Neural crest cell (in vitro differentiated cells): ENCODE measurements at regions not wholly inside any gene's neighbourhood (a gene's known extent, or its start where the extent isn't known, plus 50 kb on each side); places are given as distances from the start of the nearest gene placed in this dataset.
A peak's percentile ranks its signal among the peaks of the same experiment; 100 is the strongest.

Experiments
- DNase-seq: peaks from one replicate; pipeline ENCODE4 v3.0.0; 2021; ENCODE audit warnings: low read depth, mixed read lengths, low spot score
- H3K27ac Mint-ChIP-seq: one replicate; pipeline ENCODE4 v1.8.0; 2021; ENCODE audit warnings: mild to moderate bottlenecking, mixed read lengths; ENCODE audit not compliant: unreplicated experiment
- H3K27me3 Mint-ChIP-seq: 2 replicates; pipeline ENCODE4 v1.8.0; 2021; ENCODE audit warnings: low read depth, mild to moderate bottlenecking, mixed read lengths
- H3K36me3 Mint-ChIP-seq: 2 replicates; pipeline ENCODE4 v1.8.0; 2021; ENCODE audit warnings: low read depth, mild to moderate bottlenecking, mixed read lengths
- H3K4me1 Mint-ChIP-seq: 2 replicates; pipeline ENCODE4 v1.8.0; 2021; ENCODE audit warnings: mixed read lengths
- H3K4me3 Mint-ChIP-seq: one replicate; pipeline ENCODE4 v1.8.0; 2021; ENCODE audit warnings: mild to moderate bottlenecking, mixed read lengths
- H3K9me3 Mint-ChIP-seq: 2 replicates; pipeline ENCODE4 v1.8.0; 2021; ENCODE audit warnings: mixed read lengths
- CTCF ChIP-seq: fragments of 200-600 bp; sonication (generic); conservative IDR thresholded peaks from 2 replicates; pipeline ENCODE4 v1.5.0; 2021; ENCODE audit warnings: antibody characterized with exemption, mild to moderate bottlenecking

- peak overlapping the region; percentile 39 for H3K27ac Mint-ChIP-seq
- peaks cover 21% of the 10 kb centered on the region for H3K4me1 Mint-ChIP-seq
- TF ChIP-seq CTCF: no peak
- no peaks in the 10 kb centered on the region for H3K36me3 Mint-ChIP-seq
- H3K9me3 Mint-ChIP-seq: peaks cover 9% of the 10 kb centered on the region
- no peak overlapping the region for H3K4me3 Mint-ChIP-seq
- no peaks in the 10 kb centered on the region for H3K27me3 Mint-ChIP-seq
- no peak for DNase-seq
Measured at GRCh38 chr2:7190587-7191324, 273.5 kb downstream of the RNF144A start.

- H3K4me3 Mint-ChIP-seq: no peak overlapping the region
- no peaks in the 10 kb centered on the region for H3K36me3 Mint-ChIP-seq
- H3K27ac Mint-ChIP-seq: no peak overlapping the region
- no peak for TF ChIP-seq CTCF
- H3K27me3 Mint-ChIP-seq: no peaks in the 10 kb centered on the region
- no peak for DNase-seq
- H3K4me1 Mint-ChIP-seq: peaks cover 21% of the 10 kb centered on the region
- H3K9me3 Mint-ChIP-seq: peaks cover 12% of the 10 kb centered on the region
Measured at GRCh38 chr2:7191932-7192331, 274.7 kb downstream of the RNF144A start.

- H3K27me3 Mint-ChIP-seq: no peaks in the 10 kb centered on the region
- H3K4me3 Mint-ChIP-seq: no peak overlapping the region
- no peak for DNase-seq
- H3K27ac Mint-ChIP-seq: no peak overlapping the region
- peaks cover 13% of the 10 kb centered on the region for H3K9me3 Mint-ChIP-seq
- H3K36me3 Mint-ChIP-seq: peaks cover 1% of the 10 kb centered on the region
- H3K4me1 Mint-ChIP-seq: peaks cover 21% of the 10 kb centered on the region
- no peak for TF ChIP-seq CTCF
Measured at GRCh38 chr2:7193457-7193856, 276.2 kb downstream of the RNF144A start.

GRCh38 chr2:7194950-7195349 lies 277.7 kb downstream of the RNF144A start:
- TF ChIP-seq CTCF: no peak
- H3K4me1 Mint-ChIP-seq: peaks cover 21% of the 10 kb centered on the region
- DNase-seq: no peak
- peaks cover 16% of the 10 kb centered on the region for H3K9me3 Mint-ChIP-seq
- no peak overlapping the region for H3K4me3 Mint-ChIP-seq
- no peak overlapping the region for H3K27ac Mint-ChIP-seq
- H3K36me3 Mint-ChIP-seq: peaks cover 3% of the 10 kb centered on the region
- no peaks in the 10 kb centered on the region for H3K27me3 Mint-ChIP-seq

GRCh38 chr2:7196883-7197282 lies 279.7 kb downstream of the RNF144A start:
- Mint-ChIP-seq H3K27me3 (no peaks in the 10 kb centered on the region), H3K4me1 (peaks cover 4% of the 10 kb centered on the region), H3K4me3 (no peak overlapping the region), H3K27ac (no peak overlapping the region), H3K36me3 (peaks cover 3% of the 10 kb centered on the region), H3K9me3 (peaks cover 16% of the 10 kb centered on the region)
- no peak for DNase-seq
- TF ChIP-seq CTCF: no peak
